Transverse colon (tissue), 4 donors: ENCODE measurements at regions not wholly inside any gene's neighbourhood (a gene's known extent, or its start where the extent isn't known, plus 50 kb on each side); places are given as distances from the start of the nearest gene placed in this dataset.
A peak's percentile ranks its signal among the peaks of the same experiment; 100 is the strongest.
"Not testable (repeated sequence)": the region's sequence is repeated elsewhere in the genome, so short reads cannot be mapped to it uniquely, and the experiment has no call there.

Experiments used
- DNase-seq: peaks from one replicate; pipeline ENCODE4 v3.0.0-alpha.2; 2019
- H3K27ac ChIP-seq, 4 donors: fragments of 200-600 bp; sonication (generic); 2 replicates each; pipeline ENCODE4 v1.5.1; 2016 to 2018; ENCODE audit warnings: inconsistent platforms in 4 of 4
- H3K27me3 ChIP-seq: fragments of 200-600 bp; sonication (generic); 2 replicates; pipeline ENCODE4 v1.5.1; 2017; ENCODE audit warnings: inconsistent platforms
- H3K36me3 ChIP-seq, 4 donors: fragments of 200-600 bp; sonication (generic); 2 replicates each; pipeline ENCODE4 v1.5.1; 2017 to 2019; ENCODE audit warnings: inconsistent platforms in 4 of 4
- H3K4me1 ChIP-seq, 4 donors: fragments of 200-600 bp; sonication (generic); 2 replicates each; pipeline ENCODE4 v1.5.1; 2017 to 2020; ENCODE audit warnings: inconsistent platforms in 4 of 4
- H3K4me3 ChIP-seq, 4 donors: fragments of 200-600 bp; sonication (generic); 1 replicate in 1 of 4; 2 replicates in 3 of 4; pipeline versions ENCODE4 v1.5.1 to v1.6.1; 2017 to 2019; ENCODE audit warnings: inconsistent platforms in 4 of 4
- H3K9me3 ChIP-seq, 2 donors: fragments of 200-600 bp; sonication (generic); 2 replicates each; pipeline ENCODE4 v1.5.1; 2017 to 2019; ENCODE audit warnings: inconsistent platforms in 2 of 2
- CTCF ChIP-seq, 5 experiments: fragments of 200-600 bp in 3 of 5; fragments of 450-650 bp in 2 of 5; sonication (generic) in 3 of 5; IDR thresholded peaks; 1 replicate in 2 of 5; 2 replicates in 3 of 5; pipeline ENCODE4 v1.5.1; 2016 to 2017; ENCODE audit warnings: antibody characterized with exemption in 5 of 5, inconsistent platforms in 3 of 5, mild to moderate bottlenecking in 2 of 5, moderate library complexity in 1 of 5
- EP300 ChIP-seq: sonication (generic); formaldehyde crosslinking; IDR thresholded peaks from one replicate; pipeline ENCODE4 v1.6.1; 2017; ENCODE audit warnings: antibody characterized with exemption, low read depth
- POLR2A ChIP-seq: fragments of 450-650 bp; IDR thresholded peaks from one replicate; pipeline ENCODE4 v1.6.1; 2016; ENCODE audit warnings: antibody characterized with exemption, mild to moderate bottlenecking, moderate library complexity
- POLR2AphosphoS5 ChIP-seq, 3 donors: sonication (generic); formaldehyde crosslinking; IDR thresholded peaks; one replicate each; pipeline ENCODE4 v1.6.1; 2016; ENCODE audit warnings: antibody characterized with exemption in 3 of 3
- WGBS, 2 donors: methylation state at CpG; one replicate each; pipeline ENCODE4 v1.1.5; 2018; ENCODE audit warnings: low coverage in 1 of 2; 5-methylcytosine and 5-hydroxymethylcytosine counted together
- in situ Hi-C, 4 donors: fragments of 200-750 bp; cut with MboI; loops; one replicate each; pipeline versions ENCODE4 v1.15.0 to v1.15.1; 2017; ENCODE audit warnings: low sequenced_read_pairs in 3 of 4, low pct_ligation_motif_present in 1 of 4, low pct_unique_long_range_greater_than_20kb in 1 of 4
- intact Hi-C: fragments of 100-400 bp; cut with DNase I; formaldehyde crosslinking; loops from one replicate; pipeline ENCODE4 v1.15.1; 2023; ENCODE audit warnings: low total_unique reads

- intact Hi-C loops, result no loop called here
Observed at GRCh38 chr6:6486595-6486994, 101.9 kb upstream of the LY86 start.

GRCh38 chr6:6491761-6492160 lies 96.8 kb upstream of the LY86 start:
- in situ Hi-C loops, result no loop called here

More at GRCh38 chr6:6486595-6486994, 101.9 kb upstream of the LY86 start:
- Histone ChIP-seq H3K4me3 (no peak overlapping the region), H3K9me3 (peaks cover 0 to 8% of the 10 kb centered on the region in 2 donors), H3K27me3 (no peaks in the 10 kb centered on the region), H3K27ac (no peak overlapping the region), H3K36me3 (no peaks in the 10 kb centered on the region), H3K4me1 (no peaks in the 10 kb centered on the region)
- TF ChIP-seq EP300, result no peak
- TF ChIP-seq POLR2AphosphoS5 (IDR thresholded peaks at IDR 0.05), result no peak
- TF ChIP-seq CTCF (IDR thresholded peaks at IDR 0.05), result no peak
- no peak for TF ChIP-seq POLR2A
- WGBS, 2 donors, result 51 to 70% methylated on average over 3 of the region's 3 CpGs
- DNase-seq, result no peak
- in situ Hi-C loops, result no loop called here

GRCh38 chr6:6492675-6493074 lies 95.8 kb upstream of the LY86 start:
- TF ChIP-seq EP300 (no peak), POLR2AphosphoS5 (IDR thresholded peaks at IDR 0.05) (no peak), CTCF (IDR thresholded peaks at IDR 0.05) (no peak), POLR2A (no peak)
- no peak overlapping the region for H3K4me3 ChIP-seq
- no peaks in the 10 kb centered on the region for H3K4me1 ChIP-seq
- in situ Hi-C loops, result no loop called here
- no peaks in the 10 kb centered on the region for H3K27me3 ChIP-seq
- H3K36me3 ChIP-seq, result no peaks in the 10 kb centered on the region
- intact Hi-C loops, result no loop called here
- no peaks in the 10 kb centered on the region for H3K9me3 ChIP-seq
- WGBS, 2 donors, result 75 to 84% methylated on average over 2 to 5 of the region's 5 CpGs
- DNase-seq, result no peak
- H3K27ac ChIP-seq, result no peak overlapping the region

More at GRCh38 chr6:6491761-6492160, 96.8 kb upstream of the LY86 start:
- Histone ChIP-seq H3K27ac (no peak overlapping the region), H3K27me3 (no peaks in the 10 kb centered on the region), H3K9me3 (no peaks in the 10 kb centered on the region), H3K4me3 (no peak overlapping the region), H3K36me3 (no peaks in the 10 kb centered on the region), H3K4me1 (no peaks in the 10 kb centered on the region)
- intact Hi-C loops, result no loop called here
- 79% methylated on average over 4 of the region's 4 CpGs; no CpG with 5 or more reads in 1 of the 2 donors for WGBS, 2 donors
- TF ChIP-seq EP300 (no peak), CTCF (IDR thresholded peaks at IDR 0.05) (no peak), POLR2AphosphoS5 (IDR thresholded peaks at IDR 0.05) (no peak), POLR2A (no peak)
- no peak for DNase-seq

GRCh38 chr6:6494139-6494538 lies 94.4 kb upstream of the LY86 start:
- H3K4me1 ChIP-seq, H3K36me3 ChIP-seq, H3K4me3 ChIP-seq, intact Hi-C loops, H3K27ac ChIP-seq, H3K27me3 ChIP-seq, DNase-seq, H3K9me3 ChIP-seq, in situ Hi-C loops: not testable (repeated sequence)
- WGBS, 2 donors, result 80 to 87% methylated on average over 1 to 7 of the region's 7 CpGs

- intact Hi-C loops (loop anchor here (5.0 kb wide), 1 partner anchor 642 kb away; no protein-coding TSS in a partner anchor), in situ Hi-C loops (no loop called here)
- Histone ChIP-seq H3K27ac (no peak overlapping the region), H3K4me1 (no peaks in the 10 kb centered on the region), H3K27me3 (peaks cover 1% of the 10 kb centered on the region), H3K36me3 (no peaks in the 10 kb centered on the region), H3K9me3 (no peaks in the 10 kb centered on the region), H3K4me3 (no peak overlapping the region)
- WGBS, 2 donors, result 16% methylated on average over 6 of the region's 6 CpGs; no CpG with 5 or more reads in 1 of the 2 donors
- DNase-seq, result peak; percentile 47
- TF ChIP-seq EP300 (no peak), CTCF (IDR thresholded peaks at IDR 0.05) (peak in 4 of 5 experiments; percentile 12 to 36 (median 31)), POLR2A (no peak)
Observed at GRCh38 chr6:6494677-6495076, 93.8 kb upstream of the LY86 start.
